ENCODE measurements at regions not wholly inside any gene's neighbourhood (a gene's known extent, or its start where the extent isn't known, plus 50 kb on each side); places are given as distances from the start of the nearest gene placed in this dataset.

GRCh38 chr4:124804041-124804440 is 91.5 kb upstream of the ANKRD50 start:
- H3K27ac ChIP-seq, result no peak overlapping the region
- TF ChIP-seq ZFX (IDR thresholded peaks at IDR 0.05; ENCODE audit: borderline replicate concordance), result no peak
- TF ChIP-seq, protein P1, sequence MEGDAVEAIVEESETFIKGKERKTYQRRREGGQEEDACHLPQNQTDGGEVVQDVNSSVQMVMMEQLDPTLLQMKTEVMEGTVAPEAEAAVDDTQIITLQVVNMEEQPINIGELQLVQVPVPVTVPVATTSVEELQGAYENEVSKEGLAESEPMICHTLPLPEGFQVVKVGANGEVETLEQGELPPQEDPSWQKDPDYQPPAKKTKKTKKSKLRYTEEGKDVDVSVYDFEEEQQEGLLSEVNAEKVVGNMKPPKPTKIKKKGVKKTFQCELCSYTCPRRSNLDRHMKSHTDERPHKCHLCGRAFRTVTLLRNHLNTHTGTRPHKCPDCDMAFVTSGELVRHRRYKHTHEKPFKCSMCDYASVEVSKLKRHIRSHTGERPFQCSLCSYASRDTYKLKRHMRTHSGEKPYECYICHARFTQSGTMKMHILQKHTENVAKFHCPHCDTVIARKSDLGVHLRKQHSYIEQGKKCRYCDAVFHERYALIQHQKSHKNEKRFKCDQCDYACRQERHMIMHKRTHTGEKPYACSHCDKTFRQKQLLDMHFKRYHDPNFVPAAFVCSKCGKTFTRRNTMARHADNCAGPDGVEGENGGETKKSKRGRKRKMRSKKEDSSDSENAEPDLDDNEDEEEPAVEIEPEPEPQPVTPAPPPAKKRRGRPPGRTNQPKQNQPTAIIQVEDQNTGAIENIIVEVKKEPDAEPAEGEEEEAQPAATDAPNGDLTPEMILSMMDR (IDR thresholded peaks at IDR 0.05), result no peak

GRCh38 chr4:124803641-124804040 is 91.1 kb upstream of the ANKRD50 start:
- no peak overlapping the region for H3K27ac ChIP-seq
- no peak for TF ChIP-seq ZFX (IDR thresholded peaks at IDR 0.05; ENCODE audit: borderline replicate concordance)
- TF ChIP-seq, protein P1 (IDR thresholded peaks at IDR 0.05), result no peak

- TF ChIP-seq ZFX (IDR thresholded peaks at IDR 0.05; ENCODE audit: borderline replicate concordance), result no peak
- TF ChIP-seq, protein P1 (IDR thresholded peaks at IDR 0.05), result no peak
- no peak overlapping the region for H3K27ac ChIP-seq
Observed at GRCh38 chr4:124803026-124803425, 90.5 kb upstream of the ANKRD50 start.

GRCh38 chr4:124797223-124797622 is 84.7 kb upstream of the ANKRD50 start:
- no peak overlapping the region; the same call in 1 of the 2 replicates for H3K27ac ChIP-seq
- TF ChIP-seq, protein P1 (IDR thresholded peaks at IDR 0.05), result no peak
- no peak for TF ChIP-seq ZFX (IDR thresholded peaks at IDR 0.05; ENCODE audit: borderline replicate concordance)

- TF ChIP-seq, protein P1 (IDR thresholded peaks at IDR 0.05), result no peak
- TF ChIP-seq ZFX (IDR thresholded peaks at IDR 0.05; ENCODE audit: borderline replicate concordance), result no peak
Observed at GRCh38 chr4:124790471-124790870, 77.9 kb upstream of the ANKRD50 start.

DNA sequence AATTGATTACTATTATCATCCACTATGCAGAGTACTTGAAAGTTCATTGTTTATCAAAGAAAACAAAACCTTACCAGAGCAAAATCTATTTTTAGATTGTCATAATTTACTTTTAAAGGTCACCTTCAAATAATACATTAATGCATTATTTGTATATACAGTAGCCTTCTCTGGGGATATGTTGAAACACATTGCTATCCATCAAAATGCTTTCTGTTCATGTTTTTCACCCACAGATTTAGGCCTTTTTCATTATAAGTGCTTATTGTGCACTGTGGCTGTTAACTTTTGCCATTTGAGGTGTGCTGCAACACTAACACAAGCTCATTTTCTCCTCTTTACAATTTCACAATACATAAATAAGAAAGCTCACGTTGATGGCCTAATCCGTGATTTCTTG is 74.1 kb upstream of the ANKRD50 start:
- no peak for TF ChIP-seq ZFX (IDR thresholded peaks at IDR 0.05; ENCODE audit: borderline replicate concordance)
- TF ChIP-seq, protein P1 (IDR thresholded peaks at IDR 0.05), result no peak

More at GRCh38 chr4:124790471-124790870, 77.9 kb upstream of the ANKRD50 start:
- H3K27ac ChIP-seq, result no peak overlapping the region

GRCh38 chr4:124785645-124786044 is 73.1 kb upstream of the ANKRD50 start:
- TF ChIP-seq ZFX (IDR thresholded peaks at IDR 0.05; ENCODE audit: borderline replicate concordance), result no peak
- TF ChIP-seq, protein P1 (IDR thresholded peaks at IDR 0.05), result no peak
- H3K27ac ChIP-seq, result no peak overlapping the region

More for the DNA sequence above, 74.1 kb upstream of the ANKRD50 start:
- no peak overlapping the region for H3K27ac ChIP-seq
